Kidney (tissue), 13 donors: ENCODE measurements at regions not wholly inside any gene's neighbourhood (a gene's known extent, or its start where the extent isn't known, plus 50 kb on each side); places are given as distances from the start of the nearest gene placed in this dataset.

Experiments used
- DNase-seq, 5 donors: peaks; one replicate each; pipeline ENCODE4 v3.0.0-alpha.2; 2013 to 2020
- FAIRE-seq: peaks from 2 replicates; lab custom pipeline; 2012; peaks lifted over from hg19 to GRCh38; lab: Jason Lieb, UNC
- H3K27ac ChIP-seq, 2 donors: one replicate each; pipeline ENCODE4 v1.7.0; 2013; ENCODE audit warnings: low read depth in 2 of 2, low read length in 2 of 2, inconsistent platforms in 1 of 2
- H3K27me3 ChIP-seq: one replicate; pipeline ENCODE4 v1.7.1; 2013; ENCODE audit warnings: low read length, inconsistent platforms; ENCODE audit not compliant: control insufficient read depth, insufficient read depth
- H3K36me3 ChIP-seq, 3 donors: one replicate each; pipeline versions ENCODE4 v1.7.0 to v1.7.1; 2013; ENCODE audit warnings: low read length in 3 of 3, control low read depth in 1 of 3, inconsistent platforms in 1 of 3; ENCODE audit not compliant: insufficient read depth in 3 of 3, control insufficient read depth in 2 of 3
- H3K4me1 ChIP-seq, 3 donors: one replicate each; pipeline versions ENCODE4 v1.7.0 to v1.7.1; 2013; ENCODE audit warnings: low read length in 3 of 3, inconsistent platforms in 1 of 3, low read depth in 1 of 3; ENCODE audit not compliant: control insufficient read depth in 2 of 3, insufficient read depth in 2 of 3
- H3K4me3 ChIP-seq, 3 donors: one replicate each; pipeline versions ENCODE4 v1.7.0 to v1.8.1; 2013; ENCODE audit warnings: low read length in 3 of 3, control low read depth in 1 of 3, inconsistent platforms in 1 of 3
- H3K9ac ChIP-seq, 3 donors: one replicate each; pipeline versions ENCODE4 v1.7.0 to v1.7.1; 2013; ENCODE audit warnings: low read length in 3 of 3, control low read depth in 1 of 3, inconsistent platforms in 1 of 3
- H3K9me3 ChIP-seq, 3 donors: one replicate each; pipeline versions ENCODE4 v1.7.0 to v1.7.1; 2013; ENCODE audit warnings: low read length in 3 of 3, control low read depth in 1 of 3, inconsistent platforms in 1 of 3; ENCODE audit not compliant: control insufficient read depth in 2 of 3, insufficient read depth in 1 of 3
- intact Hi-C: fragments of 100-400 bp; cut with DNase I; formaldehyde crosslinking; loops from one replicate; pipeline ENCODE4 v1.11.1; 2022
- TF ChIP-seq, protein P1 (sequence below): IDR thresholded peaks from 3 replicates; pipeline ENCODE4 v1.5.1; 2012; ENCODE audit warnings: mild to moderate bottlenecking, moderate library complexity, borderline replicate concordance; ENCODE audit not compliant: insufficient read depth; ENCODE audit errors: extremely low read depth
- donor health status: control.
- donor health status: control.
- donor health status: control.
- donor health status: control.
- donor health status: control.
- donor health status: DM: yes; HTN: yes; CAD: no.
- donor health status: Normal renal cell carcinoma (clear cell type).

DNA sequence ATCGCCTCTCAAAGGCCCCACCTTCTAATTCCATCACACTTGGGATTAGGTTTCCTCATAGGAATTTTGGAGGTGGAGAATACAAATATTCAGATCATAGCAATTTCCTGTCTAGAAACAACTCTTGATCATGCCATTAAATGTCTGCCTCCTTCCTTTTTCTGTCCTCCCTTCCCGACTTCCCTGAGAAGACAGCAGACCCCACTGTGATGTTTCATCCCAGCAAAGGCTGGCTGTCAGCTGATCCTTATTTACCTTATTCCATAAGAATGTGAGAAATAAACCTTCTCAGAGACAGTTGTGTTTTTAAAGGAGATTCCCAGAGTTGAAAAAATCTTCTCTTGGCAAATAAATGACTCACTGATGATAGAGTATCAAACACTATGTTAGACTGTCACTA lies 133.9 kb downstream of the TDRD15 start:
- FAIRE-seq: no peak
- intact Hi-C loops: no loop called here
- H3K4me1 ChIP-seq: no peaks in the 10 kb centered on the region
- TF ChIP-seq, protein P1, sequence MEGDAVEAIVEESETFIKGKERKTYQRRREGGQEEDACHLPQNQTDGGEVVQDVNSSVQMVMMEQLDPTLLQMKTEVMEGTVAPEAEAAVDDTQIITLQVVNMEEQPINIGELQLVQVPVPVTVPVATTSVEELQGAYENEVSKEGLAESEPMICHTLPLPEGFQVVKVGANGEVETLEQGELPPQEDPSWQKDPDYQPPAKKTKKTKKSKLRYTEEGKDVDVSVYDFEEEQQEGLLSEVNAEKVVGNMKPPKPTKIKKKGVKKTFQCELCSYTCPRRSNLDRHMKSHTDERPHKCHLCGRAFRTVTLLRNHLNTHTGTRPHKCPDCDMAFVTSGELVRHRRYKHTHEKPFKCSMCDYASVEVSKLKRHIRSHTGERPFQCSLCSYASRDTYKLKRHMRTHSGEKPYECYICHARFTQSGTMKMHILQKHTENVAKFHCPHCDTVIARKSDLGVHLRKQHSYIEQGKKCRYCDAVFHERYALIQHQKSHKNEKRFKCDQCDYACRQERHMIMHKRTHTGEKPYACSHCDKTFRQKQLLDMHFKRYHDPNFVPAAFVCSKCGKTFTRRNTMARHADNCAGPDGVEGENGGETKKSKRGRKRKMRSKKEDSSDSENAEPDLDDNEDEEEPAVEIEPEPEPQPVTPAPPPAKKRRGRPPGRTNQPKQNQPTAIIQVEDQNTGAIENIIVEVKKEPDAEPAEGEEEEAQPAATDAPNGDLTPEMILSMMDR: no peak
- no peak overlapping the region for H3K9ac ChIP-seq
- H3K27me3 ChIP-seq: no peaks in the 10 kb centered on the region
- H3K4me3 ChIP-seq: no peak overlapping the region
- H3K9me3 ChIP-seq: no peaks in the 10 kb centered on the region
- no peak overlapping the region for H3K27ac ChIP-seq
- DNase-seq: no peak
- H3K36me3 ChIP-seq: no peaks in the 10 kb centered on the region

DNA sequence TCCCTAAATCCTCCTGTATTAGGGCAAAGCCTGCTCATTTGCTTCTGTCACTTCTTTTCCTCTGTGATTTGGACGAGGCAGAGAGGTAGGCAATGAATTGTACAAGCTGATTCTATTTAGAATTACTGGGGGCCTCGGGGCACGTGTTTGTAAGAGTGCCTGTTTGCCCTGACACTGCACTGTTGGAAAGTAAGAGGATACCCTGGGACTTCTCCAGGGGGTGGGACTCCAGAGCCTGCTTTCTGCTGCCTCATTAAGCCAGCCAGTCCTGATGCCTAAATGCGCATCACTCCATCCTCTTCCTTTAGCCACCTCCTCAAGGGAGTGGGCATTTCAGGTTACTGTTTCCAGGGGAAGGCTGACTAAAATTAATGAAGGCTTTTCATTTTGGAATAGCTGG lies 134.3 kb downstream of the TDRD15 start:
- no peaks in the 10 kb centered on the region for H3K4me1 ChIP-seq
- DNase-seq (peak in 2 of 5 donors; percentile 43 to 60), FAIRE-seq (no peak)
- no peak overlapping the region for H3K27ac ChIP-seq
- no peaks in the 10 kb centered on the region for H3K27me3 ChIP-seq
- no peak overlapping the region for H3K4me3 ChIP-seq
- no peak overlapping the region for H3K9ac ChIP-seq
- no peaks in the 10 kb centered on the region for H3K9me3 ChIP-seq
- intact Hi-C loops: no loop called here
- H3K36me3 ChIP-seq: no peaks in the 10 kb centered on the region
- TF ChIP-seq, protein P1: no peak

DNA sequence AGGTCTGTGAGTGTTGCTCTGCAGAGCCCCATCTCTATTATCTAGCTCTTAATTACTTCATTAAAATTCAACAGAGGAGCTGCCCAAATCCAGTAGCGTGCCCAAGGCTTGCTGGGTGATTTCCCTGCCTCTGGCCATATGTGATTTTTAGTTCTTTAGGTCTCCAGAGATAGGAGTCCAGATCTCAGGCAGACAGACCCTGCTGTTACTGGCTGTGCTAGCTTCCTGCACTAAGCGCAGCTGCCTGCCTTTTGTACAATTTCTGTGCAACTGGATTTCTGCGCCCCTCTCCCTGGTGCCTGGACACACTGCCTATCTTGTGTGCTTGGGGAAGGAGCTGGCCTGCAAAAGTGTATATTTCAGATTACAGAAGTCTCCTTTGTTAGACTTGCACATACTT lies 136.5 kb downstream of the TDRD15 start:
- Histone ChIP-seq H3K9ac (no peak overlapping the region), H3K4me1 (no peaks in the 10 kb centered on the region), H3K4me3 (no peak overlapping the region), H3K9me3 (no peaks in the 10 kb centered on the region), H3K27ac (no peak overlapping the region), H3K36me3 (no peaks in the 10 kb centered on the region), H3K27me3 (no peaks in the 10 kb centered on the region)
- no peak for DNase-seq
- intact Hi-C loops: no loop called here
- TF ChIP-seq, protein P1: no peak
- FAIRE-seq: no peak

DNA sequence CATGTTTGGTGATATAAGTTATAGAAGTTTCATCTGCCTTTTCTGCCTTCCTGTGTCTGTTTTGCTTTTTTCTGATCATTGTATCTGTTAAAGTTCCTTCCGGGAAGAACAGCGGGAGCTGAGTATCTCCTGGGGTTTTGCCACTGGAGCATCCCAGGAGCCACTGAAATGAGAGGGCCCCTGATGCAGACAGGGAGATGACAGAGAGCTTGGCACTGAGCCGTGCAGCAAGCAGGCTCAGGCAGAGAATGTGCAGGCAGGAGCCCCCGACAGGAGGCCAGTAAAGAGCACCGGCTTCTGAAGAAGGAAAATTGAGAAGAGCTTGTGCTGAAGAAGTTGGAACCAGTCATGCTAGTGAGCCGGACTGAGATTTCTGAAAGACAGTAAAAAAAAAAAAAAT lies 137.8 kb downstream of the TDRD15 start:
- no peaks in the 10 kb centered on the region for H3K27me3 ChIP-seq
- no peak overlapping the region for H3K9ac ChIP-seq
- intact Hi-C loops: no loop called here
- no peaks in the 10 kb centered on the region for H3K9me3 ChIP-seq
- H3K4me1 ChIP-seq: no peaks in the 10 kb centered on the region
- no peak overlapping the region for H3K27ac ChIP-seq
- TF ChIP-seq, protein P1: no peak
- no peak overlapping the region for H3K4me3 ChIP-seq
- H3K36me3 ChIP-seq: no peaks in the 10 kb centered on the region
- DNase-seq (no peak), FAIRE-seq (no peak)
